Thyroid gland (tissue), 4 donors: ENCODE measurements at regions not wholly inside any gene's neighbourhood (a gene's known extent, or its start where the extent isn't known, plus 50 kb on each side); places are given as distances from the start of the nearest gene placed in this dataset.

Experiments
- CTCF ChIP-seq, 6 experiments: fragments of 200-600 bp in 3 of 6; fragments of 450-650 bp in 3 of 6; sonication (generic) in 3 of 6; IDR thresholded peaks; one replicate each; pipeline ENCODE4 v1.5.1; 2016 to 2019; ENCODE audit warnings: antibody characterized with exemption in 6 of 6, mild to moderate bottlenecking in 2 of 6, inconsistent platforms in 1 of 6, moderate library complexity in 1 of 6
- POLR2A ChIP-seq, 2 donors: fragments of 450-650 bp; IDR thresholded peaks; one replicate each; pipeline ENCODE4 v1.6.1; 2017; ENCODE audit warnings: antibody characterized with exemption in 2 of 2, mild to moderate bottlenecking in 2 of 2, moderate library complexity in 1 of 2

GRCh38 chr9:89853161-89853560 is 248.3 kb downstream of the GADD45G start:
- TF ChIP-seq CTCF (IDR thresholded peaks at IDR 0.05): no peak
- no peak for TF ChIP-seq POLR2A (IDR thresholded peaks at IDR 0.05)
